NK-92 treated with Interleukin-12 subunit alpha and Interleukin-12 subunit beta, amount 100 ng/mL, for 24 hours (cell line): ENCODE measurements at regions not wholly inside any gene's neighbourhood (a gene's known extent, or its start where the extent isn't known, plus 50 kb on each side); places are given as distances from the start of the nearest gene placed in this dataset.
A peak's percentile ranks its signal among the peaks of the same experiment; 100 is the strongest.
"Not testable (repeated sequence)": the region's sequence is repeated elsewhere in the genome, so short reads cannot be mapped to it uniquely, and the experiment has no call there.

Experiments
- DNase-seq: peaks from one replicate; lab custom pipeline; 2025; lab: John Stamatoyannopoulos, UW

DNA sequence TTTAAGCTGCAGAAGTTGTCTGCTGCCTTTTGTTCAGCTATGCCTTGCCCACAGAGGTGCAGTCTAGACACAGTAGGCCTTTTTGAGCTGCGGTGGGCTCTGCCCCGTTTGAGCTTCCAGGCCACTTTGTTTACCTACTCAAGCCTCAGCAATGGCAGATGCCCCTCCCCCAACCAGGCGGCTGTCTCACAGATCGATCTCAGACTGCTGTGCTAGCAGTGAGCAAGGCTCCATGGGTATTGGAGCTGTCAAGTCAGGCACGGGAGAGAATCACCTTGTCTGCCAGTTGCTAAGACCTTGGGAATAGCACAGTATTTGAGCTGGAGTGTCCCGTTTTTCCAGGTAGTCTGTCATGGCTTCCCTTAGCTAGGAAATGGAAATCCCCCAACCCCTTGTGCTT is 587.8 kb upstream of the CLINT1 start:
- not testable (repeated sequence) for DNase-seq

- not testable (repeated sequence) for DNase-seq
These were observed 580.3 kb upstream of the CLINT1 start for GRCh38 chr5:158439204-158439603.

DNA sequence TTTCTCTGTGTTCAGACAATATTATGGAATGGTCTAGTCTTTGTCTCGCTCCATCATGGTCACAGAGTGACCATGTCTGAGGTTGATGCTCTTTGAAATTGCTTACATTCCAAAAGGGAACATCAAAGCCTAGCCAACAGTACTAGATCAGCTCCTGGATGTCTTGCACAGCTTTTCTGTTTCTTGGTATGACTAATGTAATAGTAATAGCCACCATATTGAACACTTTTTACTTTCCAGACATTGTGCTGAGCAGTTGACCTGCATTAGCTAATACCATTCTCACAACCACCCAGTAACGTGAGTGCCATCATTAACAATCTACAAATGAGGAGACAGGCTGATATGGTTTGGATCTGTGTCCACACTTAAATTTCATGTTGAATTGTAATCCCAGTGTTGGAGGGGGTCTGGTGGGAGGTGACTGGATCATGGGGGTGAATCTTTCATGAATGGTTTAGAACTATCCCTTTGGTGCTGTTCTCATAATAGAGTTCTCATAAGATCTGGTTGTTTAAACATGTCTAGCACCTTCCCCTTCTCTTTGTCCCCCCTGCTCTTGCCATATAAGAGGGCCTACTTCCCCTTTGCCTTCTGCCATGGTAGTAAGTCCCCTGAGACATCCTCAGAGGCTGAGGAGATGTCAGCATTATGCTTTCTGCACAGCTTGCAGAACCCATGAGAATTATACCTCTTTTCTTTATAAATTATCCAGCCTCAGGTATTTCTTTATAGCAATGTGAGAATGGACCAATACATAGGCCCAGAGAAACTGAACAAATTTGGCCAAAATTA is 577.5 kb upstream of the CLINT1 start:
- no peak for DNase-seq

DNA sequence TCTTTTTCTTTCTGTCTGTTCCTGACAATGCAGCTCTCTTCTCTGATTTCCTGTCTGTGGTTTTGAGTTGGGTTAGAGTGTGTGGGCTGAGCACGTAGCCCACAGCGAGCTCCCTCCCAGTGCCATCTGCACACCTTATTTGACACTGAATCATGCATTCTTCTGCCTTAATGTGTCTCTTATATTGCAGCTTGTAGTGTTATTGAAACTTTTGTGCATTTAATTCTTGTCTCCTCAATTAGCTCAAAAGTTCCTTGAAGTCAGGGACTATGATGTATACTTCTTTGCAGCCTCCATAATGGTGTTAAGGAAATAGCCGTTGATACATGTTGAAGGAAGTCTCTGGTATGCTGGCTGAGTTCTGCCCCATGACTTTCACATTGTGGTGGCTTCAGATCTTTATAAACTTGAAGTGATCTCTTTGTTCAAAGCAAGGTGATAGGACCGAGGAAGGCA is 576.2 kb upstream of the CLINT1 start:
- peak; percentile 30 for DNase-seq

DNA sequence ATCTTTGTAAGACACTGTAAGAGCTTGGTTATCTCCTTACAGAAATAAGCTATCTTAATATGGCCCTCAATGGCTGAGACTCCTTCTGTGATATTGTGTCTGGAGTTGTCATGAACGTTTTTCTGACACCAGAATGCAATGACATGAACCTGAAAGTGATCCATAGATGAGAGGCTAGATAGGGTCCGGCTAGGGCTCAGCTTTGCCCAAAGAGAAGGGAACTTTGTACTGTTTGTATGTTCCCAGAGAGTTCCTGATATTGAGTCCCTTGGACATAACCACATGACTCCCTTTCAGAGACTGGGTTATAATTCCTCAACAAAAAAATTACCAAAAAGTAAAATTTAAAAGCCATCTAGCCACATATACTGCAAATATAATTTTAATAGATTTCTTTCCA is 575.8 kb upstream of the CLINT1 start:
- DNase-seq: no peak

- DNase-seq: no peak
These were observed 574.7 kb upstream of the CLINT1 start for GRCh38 chr5:158433634-158434033.

DNA sequence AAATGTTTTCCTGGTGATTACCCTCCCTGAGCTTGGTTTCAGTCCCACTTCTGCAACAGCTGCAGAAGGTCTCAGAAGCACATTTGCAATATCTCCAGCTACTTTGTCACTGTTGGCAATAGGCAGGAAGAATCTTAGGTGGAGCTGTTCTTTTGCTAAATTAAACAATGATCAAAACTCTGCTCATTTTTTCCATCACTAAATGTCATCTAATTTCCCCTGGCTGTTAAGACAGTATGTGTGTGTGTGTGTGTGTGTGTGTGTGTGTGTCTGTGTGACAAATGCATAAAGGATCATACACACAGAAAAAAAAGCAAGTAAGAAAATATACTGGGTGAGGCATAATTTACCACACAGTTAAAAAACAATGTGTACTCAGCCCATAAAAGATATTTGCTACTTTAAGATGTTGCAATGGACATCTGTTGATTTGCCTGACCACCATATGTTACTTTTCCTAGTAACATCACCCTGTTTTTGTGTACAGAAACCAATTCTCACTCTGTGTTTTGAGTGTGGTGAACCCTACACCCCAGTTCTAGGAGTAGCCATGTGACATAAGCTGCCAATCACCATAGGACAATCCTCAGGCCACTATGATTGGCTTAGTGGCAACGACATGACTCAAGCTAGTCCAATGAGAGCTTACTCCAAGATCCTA is 572.6 kb upstream of the CLINT1 start:
- DNase-seq: no peak

DNA sequence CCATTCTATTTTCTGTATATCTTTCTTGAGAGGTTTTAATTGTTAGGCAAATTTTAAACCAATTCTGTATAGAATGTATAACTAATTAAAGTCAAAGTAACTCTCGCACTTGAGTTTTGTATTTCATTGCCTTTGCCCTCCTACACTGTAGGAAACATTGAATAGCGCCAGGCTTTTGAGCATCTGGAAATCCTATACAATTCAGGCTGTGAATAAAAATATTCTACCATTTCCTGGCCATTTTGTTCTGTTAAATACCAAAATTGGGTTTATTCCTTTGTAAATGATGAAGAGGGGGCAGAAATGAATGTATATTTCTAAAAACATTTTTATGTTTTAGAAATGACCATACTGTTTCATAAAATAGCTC is 571.8 kb upstream of the CLINT1 start:
- no peak for DNase-seq

DNA sequence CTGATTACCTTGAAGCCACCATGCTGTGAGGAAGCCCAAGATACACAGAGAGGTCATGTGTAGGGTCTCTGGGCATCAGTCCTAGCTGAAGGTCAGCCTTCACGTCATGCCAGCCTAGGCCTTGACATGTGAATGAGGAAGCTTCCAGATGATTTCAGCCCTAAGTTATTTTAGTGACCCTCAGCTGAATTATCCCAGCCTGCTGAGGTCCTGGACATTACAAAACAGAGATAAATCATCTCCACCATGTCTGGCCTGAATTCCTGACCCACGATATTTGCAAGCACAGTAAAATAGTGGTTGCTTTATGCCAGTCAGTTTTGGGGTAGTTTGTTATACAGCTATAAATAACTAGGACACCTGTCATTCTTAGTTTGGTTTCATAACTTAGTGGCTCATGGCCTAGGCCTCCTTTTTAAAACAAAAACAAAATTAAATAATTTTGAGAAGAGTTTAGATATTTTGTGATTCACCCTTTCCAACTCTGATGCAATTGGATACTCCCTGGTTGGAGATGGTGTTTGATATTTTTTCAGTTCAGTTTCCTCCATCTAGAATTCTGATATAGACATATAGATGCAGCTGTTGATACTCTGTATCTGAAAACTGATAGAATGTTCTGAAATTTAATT is 571.3 kb upstream of the CLINT1 start:
- no peak for DNase-seq

DNA sequence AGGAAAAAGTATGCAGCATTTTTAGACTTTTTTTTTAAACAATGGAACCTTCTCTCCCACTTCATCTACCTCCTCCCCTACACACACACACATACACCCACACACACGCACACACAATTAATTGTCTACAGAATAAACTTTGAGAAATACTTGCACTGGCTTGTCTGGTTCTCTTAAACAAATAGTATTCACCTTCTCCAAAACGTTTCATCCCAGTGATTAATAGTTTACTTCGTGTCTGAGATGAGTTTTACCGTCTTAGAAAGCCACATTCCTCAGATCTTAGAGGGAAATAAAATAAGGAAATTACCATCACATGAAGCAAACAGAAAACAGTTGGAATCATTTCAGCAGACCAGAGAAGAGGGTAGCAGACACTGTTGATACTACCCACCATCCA is 570.6 kb upstream of the CLINT1 start:
- no peak for DNase-seq

DNA sequence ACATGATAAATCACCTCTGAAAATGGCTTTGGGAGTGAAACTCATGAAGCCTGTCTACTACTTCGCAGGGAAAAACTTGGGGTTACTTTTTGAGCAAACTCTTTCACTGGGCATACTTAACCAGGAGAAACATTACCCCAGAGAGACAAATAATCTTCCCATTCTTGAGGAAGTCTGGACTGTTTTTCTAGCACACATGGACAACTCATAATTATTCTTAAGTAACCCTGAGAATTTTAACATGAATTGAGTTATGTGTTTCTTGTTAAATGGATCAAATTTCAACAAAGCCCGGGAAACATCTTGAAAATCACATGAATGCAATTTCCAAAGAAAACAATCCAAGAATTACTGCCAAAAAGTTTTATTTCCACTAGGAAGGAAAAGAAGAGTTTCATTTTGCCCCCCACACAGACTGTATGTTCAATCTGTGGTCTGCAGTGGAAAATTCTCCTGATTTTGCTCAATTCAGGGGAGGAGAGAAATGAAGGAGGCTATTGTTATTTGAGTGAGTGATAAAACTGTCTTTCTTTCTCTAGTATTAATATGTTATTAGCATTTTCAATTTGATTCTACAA is 564.8 kb upstream of the CLINT1 start:
- no peak for DNase-seq

- no peak for DNase-seq
These were observed 563.9 kb upstream of the CLINT1 start for GRCh38 chr5:158422653-158423515.

DNA sequence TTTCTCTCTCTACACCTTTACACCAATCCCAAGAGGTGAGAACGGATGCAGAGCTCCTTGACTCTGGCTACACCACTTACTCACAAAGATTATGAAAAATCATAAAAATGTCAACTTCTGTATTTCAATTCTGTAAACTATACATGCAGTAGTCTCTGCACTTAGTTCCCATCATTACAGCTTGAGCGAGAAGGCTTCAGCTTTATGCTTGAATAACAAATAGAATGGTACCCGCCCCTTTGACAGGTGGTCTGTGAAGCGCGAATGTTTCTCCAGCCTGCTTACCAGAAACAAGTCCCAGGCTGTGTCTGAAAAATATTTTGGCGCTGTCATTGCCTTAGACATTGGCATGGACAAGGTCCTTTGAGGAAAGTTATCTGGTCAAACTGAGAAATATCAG is 562.4 kb upstream of the CLINT1 start:
- DNase-seq: no peak

- DNase-seq: no peak
These were observed 560.2 kb upstream of the CLINT1 start for GRCh38 chr5:158419186-158419585.

DNA sequence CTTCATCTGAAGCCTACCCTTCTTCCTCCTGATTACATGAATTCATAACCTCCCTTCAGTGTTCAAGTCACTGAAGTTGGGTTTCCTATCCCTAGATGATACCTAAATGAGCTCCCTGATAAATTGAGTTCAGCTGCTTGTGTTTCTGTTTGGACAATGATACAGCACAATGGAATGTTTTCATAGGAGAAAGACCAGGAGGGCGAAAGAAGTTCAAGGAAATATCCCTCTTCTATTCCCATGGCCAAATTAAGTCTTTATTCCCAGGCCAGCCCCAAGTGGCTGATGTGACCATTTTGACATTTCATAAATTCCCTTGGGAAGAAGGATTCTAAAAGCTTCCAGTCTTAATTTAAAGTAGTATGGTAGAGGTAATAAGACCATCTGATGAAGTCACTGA is 555.8 kb upstream of the CLINT1 start:
- no peak for DNase-seq

- no peak for DNase-seq
These were observed 555.4 kb upstream of the CLINT1 start for GRCh38 chr5:158414333-158414762.

- DNase-seq: no peak
These were observed 554.3 kb upstream of the CLINT1 start for GRCh38 chr5:158413122-158413680.

- no peak for DNase-seq
These were observed 552.0 kb upstream of the CLINT1 start for GRCh38 chr5:158410976-158411375.

DNA sequence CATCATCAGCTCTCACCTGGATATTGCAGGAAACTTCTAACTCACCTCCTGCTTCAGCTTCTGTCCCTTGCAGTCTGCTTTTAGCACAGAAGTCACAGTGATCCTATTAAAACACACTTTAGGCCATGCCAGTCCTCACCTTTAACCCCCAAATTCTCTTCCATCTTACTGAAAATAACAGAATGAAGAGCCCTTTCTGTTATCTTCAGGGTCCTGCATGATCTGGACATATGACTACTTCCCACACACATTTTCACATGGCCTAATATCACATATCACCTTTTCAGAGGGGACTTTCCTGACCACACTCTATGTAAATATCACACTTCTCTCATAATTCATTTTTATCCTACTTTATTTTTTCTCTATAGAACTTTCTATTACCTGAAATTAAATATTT is 550.6 kb upstream of the CLINT1 start:
- DNase-seq: no peak

DNA sequence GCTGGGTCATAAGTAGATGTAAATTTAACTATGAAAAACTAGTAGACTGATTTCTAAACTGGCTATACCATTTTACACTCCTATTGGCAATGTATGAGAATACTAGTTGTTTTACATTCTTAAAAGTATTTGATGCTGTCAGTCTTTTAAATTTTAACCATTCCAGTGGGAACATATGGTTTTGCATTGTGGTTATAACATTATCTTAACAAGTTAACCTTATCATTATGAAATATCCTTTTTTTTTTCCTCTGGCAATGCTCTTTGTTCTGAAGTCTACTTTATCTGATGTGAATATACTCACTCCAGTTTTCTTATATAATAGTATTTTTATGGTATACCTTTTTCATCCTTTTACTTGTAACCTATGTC is 548.9 kb upstream of the CLINT1 start:
- no peak for DNase-seq
